ENCODE measurements at regions not wholly inside any gene's neighbourhood (a gene's known extent, or its start where the extent isn't known, plus 50 kb on each side); places are given as distances from the start of the nearest gene placed in this dataset.
"Not testable (repeated sequence)": the region's sequence is repeated elsewhere in the genome, so short reads cannot be mapped to it uniquely, and the experiment has no call there.

DNA sequence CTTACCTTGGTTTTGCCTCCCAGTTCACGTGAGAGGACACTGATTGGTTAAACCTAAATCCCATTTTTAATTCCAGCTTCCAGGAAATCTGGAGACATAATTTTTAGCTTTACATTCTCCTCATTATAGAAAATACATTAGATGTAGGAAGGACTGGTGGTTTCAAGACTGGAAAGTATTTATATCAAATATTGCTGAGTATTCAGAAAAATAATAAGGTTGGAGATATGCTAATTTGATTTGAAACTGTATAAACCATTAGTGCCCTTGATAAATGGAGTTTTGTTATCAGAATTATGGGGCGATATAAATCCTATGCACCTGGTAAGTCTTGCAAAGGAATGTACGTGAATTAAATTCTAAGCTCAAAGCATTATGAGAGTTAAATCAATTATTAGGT is 218.0 kb upstream of the ADGRL4 start:
- ATAC-seq, result no peak

DNA sequence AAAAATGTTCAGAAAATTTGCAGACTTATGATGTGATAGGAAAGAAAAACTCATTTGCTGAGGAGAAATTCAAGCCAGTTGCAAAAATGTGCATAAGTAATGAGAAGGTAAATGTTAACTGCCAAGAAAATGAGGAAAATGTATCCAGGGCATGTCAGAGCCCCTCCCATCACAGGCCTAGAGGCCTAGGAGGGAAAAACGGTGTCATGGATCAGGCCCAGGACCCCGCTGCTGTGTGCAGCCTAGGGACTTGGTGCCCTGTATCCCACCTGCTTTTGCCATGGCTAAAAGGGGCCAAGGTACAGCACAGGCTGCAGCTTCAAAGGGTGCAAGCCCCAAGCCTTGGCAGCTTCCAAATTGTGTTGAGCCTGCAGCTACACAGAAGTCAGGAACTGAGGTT is 214.0 kb upstream of the ADGRL4 start:
- ATAC-seq, result no peak

DNA sequence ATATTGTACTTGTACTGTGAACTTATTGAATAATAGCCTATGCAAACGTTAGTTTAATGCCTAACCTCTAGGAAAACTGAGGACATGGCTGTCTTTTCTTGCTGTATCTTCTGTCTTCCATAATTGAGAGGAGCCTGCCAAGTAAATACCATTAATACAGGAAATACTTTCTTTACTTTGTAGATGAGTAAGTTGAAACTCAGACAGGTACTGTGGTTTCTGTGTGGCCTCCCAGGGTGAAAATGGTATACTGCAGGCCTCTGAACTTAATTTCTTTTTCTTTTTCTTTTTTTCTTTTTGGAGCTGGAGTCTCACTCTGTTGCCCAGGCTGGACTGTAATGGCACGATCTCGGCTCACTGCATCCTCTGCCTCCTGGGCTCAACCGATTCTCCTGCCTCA is 208.8 kb upstream of the ADGRL4 start:
- ATAC-seq, result no peak

GRCh38 chr1:79207786-79208185 is 201.3 kb upstream of the ADGRL4 start:
- ATAC-seq, result no peak

- ATAC-seq, result no peak
Measured at GRCh38 chr1:79207331-79207730, 200.8 kb upstream of the ADGRL4 start.

DNA sequence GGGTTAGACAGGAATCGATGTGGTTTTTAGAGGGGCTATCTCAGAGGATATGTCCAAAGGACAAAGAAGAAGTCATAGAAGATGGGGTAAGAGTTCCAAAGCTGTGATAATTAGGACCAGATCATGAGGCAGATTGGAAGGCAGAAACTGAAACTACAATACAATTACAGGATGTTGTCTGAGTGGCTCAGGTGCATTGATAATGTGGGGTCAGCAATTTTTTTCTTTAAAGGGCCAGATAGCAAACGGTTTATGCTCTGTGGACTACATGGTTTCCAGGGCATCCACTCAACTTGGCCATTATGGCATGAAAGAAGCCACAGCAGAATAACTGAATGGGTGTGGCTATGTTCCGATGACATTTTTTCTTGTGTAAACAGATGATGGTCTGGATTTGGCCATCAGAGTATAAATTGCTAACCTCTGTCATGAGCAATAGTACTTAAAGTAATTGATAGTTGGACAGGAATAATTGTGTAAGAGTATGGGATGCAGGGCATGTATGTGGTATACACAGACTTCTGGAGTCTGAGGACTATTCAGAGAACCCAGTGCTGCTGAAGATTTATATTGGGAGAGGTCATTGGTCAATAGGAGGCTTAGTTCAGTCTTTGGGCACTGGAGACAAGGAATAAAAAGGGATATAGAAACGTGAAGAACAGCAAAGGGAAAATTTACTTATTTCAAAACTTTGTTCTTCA is 198.4 kb upstream of the ADGRL4 start:
- ATAC-seq, result no peak

- ATAC-seq, result no peak
Measured at GRCh38 chr1:79198832-79199231, 192.3 kb upstream of the ADGRL4 start.

DNA sequence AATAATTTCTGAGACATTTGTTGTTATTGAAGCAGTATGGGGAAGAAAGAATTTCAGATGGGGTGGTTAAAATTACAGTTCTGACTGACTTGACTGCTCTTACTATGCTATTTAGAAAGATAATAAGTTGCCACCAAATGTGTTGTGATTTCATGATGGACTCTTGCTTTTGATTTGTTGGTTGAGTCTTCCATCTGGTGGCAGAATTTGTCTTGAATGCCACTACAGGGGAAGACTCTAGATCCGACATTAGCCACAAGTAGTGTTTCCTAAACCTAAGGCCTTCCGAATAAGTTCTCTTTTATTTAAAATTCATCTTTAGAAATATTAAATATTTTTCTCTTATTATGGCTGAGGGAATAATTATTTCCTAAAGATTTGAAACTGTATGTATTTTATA is 190.9 kb upstream of the ADGRL4 start:
- ATAC-seq, result no peak

DNA sequence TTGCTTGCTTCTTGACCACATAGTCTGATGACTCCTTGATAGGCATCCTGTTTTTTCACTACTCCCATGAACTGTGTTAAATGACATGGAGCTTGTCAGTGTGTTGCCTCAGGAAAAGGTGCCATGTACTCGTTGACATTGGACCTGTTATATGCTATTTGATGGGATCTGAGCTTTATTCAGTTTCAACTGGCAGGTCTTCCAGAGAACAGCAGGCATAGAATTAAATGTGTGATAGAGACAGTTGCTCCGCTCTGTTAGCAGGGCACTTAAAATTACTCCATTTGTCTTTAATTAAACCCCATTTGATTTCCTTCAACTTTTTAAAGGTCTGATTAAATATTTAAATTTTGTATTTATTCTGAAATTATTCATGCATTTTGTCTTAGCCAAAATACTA is 189.7 kb upstream of the ADGRL4 start:
- no peak for ATAC-seq

GRCh38 chr1:79193211-79194079 is 186.9 kb upstream of the ADGRL4 start:
- ATAC-seq, result no peak

- ATAC-seq, result no peak
Measured at GRCh38 chr1:79190074-79190473, 183.5 kb upstream of the ADGRL4 start.

DNA sequence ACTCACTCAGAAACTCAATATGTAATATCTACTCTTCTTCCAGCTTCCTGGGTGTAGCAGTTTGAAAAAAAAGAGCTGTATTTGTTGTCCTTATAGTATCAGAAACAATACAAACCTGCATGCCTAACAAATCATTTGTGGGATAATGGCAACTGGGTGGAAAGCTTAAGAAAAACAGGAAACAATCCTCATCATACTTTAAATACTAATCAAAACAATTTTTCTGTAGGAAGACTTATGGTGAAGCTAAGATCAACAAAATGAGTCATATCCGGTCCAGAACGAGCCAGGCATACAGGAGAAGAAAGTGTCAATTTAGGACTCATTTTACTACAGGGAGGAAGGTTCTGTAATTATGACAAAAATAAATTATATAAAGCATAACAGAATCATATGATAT is 181.8 kb upstream of the ADGRL4 start:
- ATAC-seq, result no peak

GRCh38 chr1:79186260-79186659 is 179.7 kb upstream of the ADGRL4 start:
- ATAC-seq, result no peak

DNA sequence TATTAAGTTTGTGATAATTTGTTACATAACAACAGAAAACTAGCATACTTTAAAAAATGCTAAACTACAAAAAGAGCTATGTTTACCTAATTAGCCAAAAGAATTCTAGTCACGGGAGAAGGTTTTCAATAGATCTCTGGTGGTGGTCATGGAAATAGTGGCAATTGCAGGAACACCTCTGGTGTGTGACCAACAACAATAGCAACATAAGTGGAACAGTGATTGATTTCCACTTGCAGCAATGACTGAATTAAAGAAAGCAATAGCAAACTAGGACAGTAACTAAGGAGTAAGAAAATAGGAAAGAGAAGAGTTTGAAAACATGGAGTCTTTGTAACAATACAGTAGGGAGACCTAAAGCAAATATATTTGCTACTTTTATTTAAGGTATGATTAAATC is 171.3 kb upstream of the ADGRL4 start:
- ATAC-seq, result no peak

GRCh38 chr1:79161077-79161476 is 154.5 kb upstream of the ADGRL4 start:
- no peak for ATAC-seq

DNA sequence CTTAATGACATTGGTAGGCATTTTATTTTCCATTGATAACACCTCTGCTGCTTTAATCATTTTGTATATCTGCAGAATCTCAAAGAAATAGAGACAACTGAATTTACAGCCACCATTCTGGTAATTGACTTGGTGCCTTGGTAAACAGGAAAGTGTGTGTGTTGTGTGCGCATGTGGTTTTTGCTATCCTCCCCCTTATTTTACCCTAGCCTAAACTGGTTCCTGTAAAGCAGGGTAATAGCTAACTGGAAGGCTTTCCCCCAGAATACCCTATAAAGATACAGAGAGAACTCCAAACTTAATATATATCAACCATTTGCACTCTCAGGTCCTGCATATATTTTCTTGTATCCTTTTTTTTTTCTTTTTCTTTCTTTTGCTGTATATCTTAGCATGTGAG is 149.5 kb upstream of the ADGRL4 start:
- ATAC-seq, result no peak

GRCh38 chr1:79151006-79151796 is 144.7 kb upstream of the ADGRL4 start:
- no peak for ATAC-seq

DNA sequence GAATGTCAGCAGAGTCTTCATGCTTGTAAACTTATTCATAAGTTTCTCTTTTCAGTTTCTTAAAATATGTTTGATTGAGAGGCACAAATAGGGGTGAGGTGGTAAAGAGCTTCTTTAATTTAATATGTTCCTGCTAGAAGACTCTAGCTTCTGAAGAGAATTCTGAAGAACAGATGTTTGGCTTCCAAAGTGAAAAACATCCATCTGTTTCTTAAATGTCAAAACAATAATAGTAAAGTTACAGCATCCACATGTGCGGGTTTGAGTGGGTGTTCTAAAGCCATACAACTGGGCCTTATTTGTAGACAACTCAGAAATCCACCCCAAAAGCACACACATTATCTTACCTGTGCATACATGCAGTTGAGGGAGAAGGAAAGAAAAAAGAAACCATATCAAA is 144.0 kb upstream of the ADGRL4 start:
- ATAC-seq, result no peak

- ATAC-seq, result not testable (repeated sequence)
Measured at GRCh38 chr1:79138227-79138626, 131.7 kb upstream of the ADGRL4 start.

DNA sequence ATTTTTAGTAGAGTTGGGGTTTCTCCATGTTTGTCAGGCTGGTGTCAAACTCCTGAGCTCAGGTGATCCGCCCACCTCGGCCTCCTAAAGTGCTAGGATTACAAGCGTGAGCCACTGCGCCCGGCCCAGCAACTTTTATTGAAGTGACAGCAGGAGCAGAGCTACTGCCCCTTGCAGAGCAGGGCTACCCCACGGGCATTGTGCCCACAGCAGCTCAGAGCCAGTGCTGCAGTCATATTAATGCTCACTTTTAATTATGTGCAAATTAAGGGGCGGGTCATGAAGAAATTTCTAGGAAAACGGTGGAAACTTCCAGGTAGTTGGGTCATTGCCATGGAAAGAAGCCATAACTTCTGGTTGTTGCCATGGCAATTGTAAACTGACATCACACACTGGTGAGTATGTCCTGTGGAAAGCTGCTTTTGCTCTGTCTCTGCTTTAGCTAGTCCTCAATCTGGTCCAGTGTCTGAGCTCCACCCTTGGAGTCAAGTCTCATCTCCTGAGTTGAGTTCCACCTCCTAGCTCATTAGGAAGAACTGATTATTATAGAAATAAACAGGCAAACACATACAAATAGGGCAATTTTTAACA is 127.3 kb upstream of the ADGRL4 start:
- ATAC-seq, result no peak

GRCh38 chr1:79131626-79132025 is 125.1 kb upstream of the ADGRL4 start:
- ATAC-seq, result no peak

DNA sequence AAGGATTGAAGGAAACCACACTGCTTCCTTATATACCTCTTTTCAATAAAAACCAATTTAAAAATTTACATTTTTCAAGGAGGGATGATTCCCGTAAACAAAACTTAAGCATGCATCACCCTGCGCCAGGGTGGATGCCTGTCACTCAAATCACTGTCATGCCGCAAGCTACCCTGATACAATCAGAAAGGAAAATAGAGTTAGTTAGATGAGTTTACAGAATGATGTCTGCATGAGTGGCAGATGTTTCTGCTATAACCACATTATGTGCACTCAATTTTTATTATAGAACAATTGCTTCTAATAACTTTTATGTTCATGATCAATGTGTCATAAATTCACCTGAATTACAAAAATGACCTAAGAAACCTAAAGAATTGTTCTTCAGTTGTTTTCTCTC is 123.4 kb upstream of the ADGRL4 start:
- ATAC-seq, result no peak

GRCh38 chr1:79128722-79129121 is 122.2 kb upstream of the ADGRL4 start:
- no peak for ATAC-seq
